ENCODE measurements at regions not wholly inside any gene's neighbourhood (a gene's known extent, or its start where the extent isn't known, plus 50 kb on each side); places are given as distances from the start of the nearest gene placed in this dataset.

DNA sequence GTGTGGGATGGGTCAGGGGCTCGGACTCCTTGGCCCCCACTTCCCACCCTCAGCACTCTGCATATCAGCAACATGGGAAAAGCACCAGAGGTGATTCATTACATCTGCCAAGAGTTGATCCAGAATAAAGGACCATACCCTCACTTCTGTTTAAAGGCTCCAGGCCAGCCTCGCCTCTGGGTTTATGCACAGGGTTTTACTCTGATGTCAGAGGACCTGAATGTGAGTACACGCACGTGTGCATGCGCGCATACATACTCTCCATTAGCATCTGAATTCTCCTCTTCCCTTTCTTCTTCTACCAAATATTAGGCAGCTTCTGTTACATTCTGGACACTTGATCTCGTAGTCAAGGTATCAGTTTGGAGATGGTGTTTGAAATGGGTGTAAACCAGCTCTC is 114.7 kb upstream of the SPTLC3 start:
- TF ChIP-seq, protein P1, sequence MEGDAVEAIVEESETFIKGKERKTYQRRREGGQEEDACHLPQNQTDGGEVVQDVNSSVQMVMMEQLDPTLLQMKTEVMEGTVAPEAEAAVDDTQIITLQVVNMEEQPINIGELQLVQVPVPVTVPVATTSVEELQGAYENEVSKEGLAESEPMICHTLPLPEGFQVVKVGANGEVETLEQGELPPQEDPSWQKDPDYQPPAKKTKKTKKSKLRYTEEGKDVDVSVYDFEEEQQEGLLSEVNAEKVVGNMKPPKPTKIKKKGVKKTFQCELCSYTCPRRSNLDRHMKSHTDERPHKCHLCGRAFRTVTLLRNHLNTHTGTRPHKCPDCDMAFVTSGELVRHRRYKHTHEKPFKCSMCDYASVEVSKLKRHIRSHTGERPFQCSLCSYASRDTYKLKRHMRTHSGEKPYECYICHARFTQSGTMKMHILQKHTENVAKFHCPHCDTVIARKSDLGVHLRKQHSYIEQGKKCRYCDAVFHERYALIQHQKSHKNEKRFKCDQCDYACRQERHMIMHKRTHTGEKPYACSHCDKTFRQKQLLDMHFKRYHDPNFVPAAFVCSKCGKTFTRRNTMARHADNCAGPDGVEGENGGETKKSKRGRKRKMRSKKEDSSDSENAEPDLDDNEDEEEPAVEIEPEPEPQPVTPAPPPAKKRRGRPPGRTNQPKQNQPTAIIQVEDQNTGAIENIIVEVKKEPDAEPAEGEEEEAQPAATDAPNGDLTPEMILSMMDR (IDR thresholded peaks at IDR 0.05; ENCODE audit: low read length) = no peak
- no peak for TF ChIP-seq EZH2 (IDR thresholded peaks at IDR 0.05; ENCODE audit: borderline replicate concordance, low read length)
